ENCODE measurements at regions not wholly inside any gene's neighbourhood (a gene's known extent, or its start where the extent isn't known, plus 50 kb on each side); places are given as distances from the start of the nearest gene placed in this dataset.

GRCh38 chr11:116111546-116111945 lies 607.3 kb upstream of the CADM1 start:
- Histone ChIP-seq H3K4me1 (peaks cover 4% of the 10 kb centered on the region), H3K27me3 (no peaks in the 10 kb centered on the region), H3K27ac (no peak overlapping the region), H3K4me3 (no peak overlapping the region), H3K36me3 (no peaks in the 10 kb centered on the region), H3K9me3 (no peaks in the 10 kb centered on the region)
- DNase-seq (ENCODE audit: low spot score in 2 of 2) = no peak
- TF ChIP-seq CTCF (IDR thresholded peaks at IDR 0.05) (no peak), POLR2A (IDR thresholded peaks at IDR 0.05) (no peak), EP300 (IDR thresholded peaks at IDR 0.05) (no peak), POLR2AphosphoS5 (IDR thresholded peaks at IDR 0.05) (no peak)
- 92% methylated on average over 2 of the region's 3 CpGs for WGBS

GRCh38 chr11:116110802-116111201 lies 606.6 kb upstream of the CADM1 start:
- DNase-seq (ENCODE audit: low spot score in 2 of 2) = no peak
- Histone ChIP-seq H3K36me3 (no peaks in the 10 kb centered on the region), H3K4me3 (no peak overlapping the region), H3K9me3 (no peaks in the 10 kb centered on the region), H3K4me1 (peaks cover 4% of the 10 kb centered on the region), H3K27me3 (no peaks in the 10 kb centered on the region), H3K27ac (no peak overlapping the region)
- 100% methylated on average over 1 of the region's 1 CpG for WGBS
- no peak for TF ChIP-seq POLR2AphosphoS5 (IDR thresholded peaks at IDR 0.05)
- TF ChIP-seq EP300 (IDR thresholded peaks at IDR 0.05) = no peak
- no peak for TF ChIP-seq POLR2A (IDR thresholded peaks at IDR 0.05)
- no peak for TF ChIP-seq CTCF (IDR thresholded peaks at IDR 0.05)

- Histone ChIP-seq H3K36me3 (no peaks in the 10 kb centered on the region), H3K4me3 (no peak overlapping the region), H3K4me1 (peaks cover 4% of the 10 kb centered on the region), H3K27ac (no peak overlapping the region), H3K27me3 (no peaks in the 10 kb centered on the region), H3K9me3 (no peaks in the 10 kb centered on the region)
- no peak for DNase-seq (ENCODE audit: low spot score in 2 of 2)
- TF ChIP-seq POLR2A (IDR thresholded peaks at IDR 0.05) (no peak), CTCF (IDR thresholded peaks at IDR 0.05) (no peak), POLR2AphosphoS5 (IDR thresholded peaks at IDR 0.05) (no peak), EP300 (IDR thresholded peaks at IDR 0.05) (no peak)
- 80% methylated on average over 1 of the region's 1 CpG for WGBS
Measured at GRCh38 chr11:116110356-116110755, 606.1 kb upstream of the CADM1 start.

GRCh38 chr11:116109228-116109627 lies 605.0 kb upstream of the CADM1 start:
- no peak overlapping the region for H3K27ac ChIP-seq
- 64% methylated on average over 5 of the region's 5 CpGs for WGBS
- DNase-seq (ENCODE audit: low spot score in 2 of 2) = no peak
- peaks cover 4% of the 10 kb centered on the region for H3K4me1 ChIP-seq
- no peaks in the 10 kb centered on the region for H3K36me3 ChIP-seq
- H3K27me3 ChIP-seq = no peaks in the 10 kb centered on the region
- no peaks in the 10 kb centered on the region for H3K9me3 ChIP-seq
- TF ChIP-seq EP300 (IDR thresholded peaks at IDR 0.05) = no peak
- no peak for TF ChIP-seq POLR2A (IDR thresholded peaks at IDR 0.05)
- no peak for TF ChIP-seq CTCF (IDR thresholded peaks at IDR 0.05)
- TF ChIP-seq POLR2AphosphoS5 (IDR thresholded peaks at IDR 0.05) = no peak
- no peak overlapping the region for H3K4me3 ChIP-seq

- TF ChIP-seq POLR2A (IDR thresholded peaks at IDR 0.05) (no peak), EP300 (IDR thresholded peaks at IDR 0.05) (no peak), CTCF (IDR thresholded peaks at IDR 0.05) (no peak), POLR2AphosphoS5 (IDR thresholded peaks at IDR 0.05) (no peak)
- no peak for DNase-seq (ENCODE audit: low spot score in 2 of 2)
- Histone ChIP-seq H3K36me3 (no peaks in the 10 kb centered on the region), H3K27me3 (no peaks in the 10 kb centered on the region), H3K4me3 (no peak overlapping the region), H3K9me3 (no peaks in the 10 kb centered on the region), H3K4me1 (peaks cover 4% of the 10 kb centered on the region), H3K27ac (no peak overlapping the region)
- WGBS = 68% methylated on average over 2 of the region's 2 CpGs
Measured at GRCh38 chr11:116108161-116108560, 603.9 kb upstream of the CADM1 start.

All from suprapubic skin (tissue), 4 donors.